NCI-H146 treated with DMSO at 0.1 percent for 48 hours (cell line): ENCODE measurements at regions not wholly inside any gene's neighbourhood (a gene's known extent, or its start where the extent isn't known, plus 50 kb on each side); places are given as distances from the start of the nearest gene placed in this dataset.

Experiments
- DNase-seq: peaks from one replicate; lab custom pipeline; 2025; ENCODE audit not compliant: unreplicated experiment; lab: John Stamatoyannopoulos, UW

DNA sequence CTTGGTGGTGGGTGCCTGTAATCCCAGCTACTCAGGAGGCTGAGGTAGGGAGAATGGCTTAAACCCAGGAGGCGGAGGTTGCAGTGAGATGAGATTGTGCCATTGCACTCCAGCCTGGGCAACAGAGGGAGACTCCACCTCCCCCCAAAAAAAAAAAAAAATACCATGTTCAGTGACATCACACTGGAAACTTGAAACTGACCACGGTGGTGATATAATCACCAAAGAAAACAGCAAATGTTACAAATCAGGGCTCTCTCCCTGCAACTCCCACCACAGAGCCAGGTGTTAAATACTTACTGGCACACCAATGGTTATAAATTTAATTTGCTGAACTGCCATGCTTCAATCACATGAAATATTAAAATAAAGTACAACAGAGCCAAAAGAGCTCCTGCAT, 81.4 kb downstream of the ZNF608 start:
- no peak for DNase-seq

DNA sequence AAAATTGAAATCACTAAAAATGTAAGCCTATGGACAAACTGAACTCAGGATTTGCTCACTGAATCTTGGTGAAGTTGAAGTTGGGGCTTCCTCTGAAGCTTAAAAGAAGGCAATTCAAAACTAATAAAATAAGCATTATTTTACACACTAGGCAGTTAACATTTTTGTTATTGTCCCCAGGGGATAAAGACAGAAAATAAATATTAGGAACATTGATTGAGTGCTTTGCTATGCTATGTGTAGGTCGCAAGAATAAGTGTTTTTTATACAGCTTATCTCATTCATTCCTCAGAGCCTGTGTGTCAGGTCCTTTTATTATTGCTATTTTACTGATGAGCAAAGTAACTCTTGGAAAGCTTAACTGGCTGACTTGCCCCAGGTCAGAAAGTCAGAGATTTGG, 82.2 kb downstream of the ZNF608 start:
- DNase-seq: no peak

DNA sequence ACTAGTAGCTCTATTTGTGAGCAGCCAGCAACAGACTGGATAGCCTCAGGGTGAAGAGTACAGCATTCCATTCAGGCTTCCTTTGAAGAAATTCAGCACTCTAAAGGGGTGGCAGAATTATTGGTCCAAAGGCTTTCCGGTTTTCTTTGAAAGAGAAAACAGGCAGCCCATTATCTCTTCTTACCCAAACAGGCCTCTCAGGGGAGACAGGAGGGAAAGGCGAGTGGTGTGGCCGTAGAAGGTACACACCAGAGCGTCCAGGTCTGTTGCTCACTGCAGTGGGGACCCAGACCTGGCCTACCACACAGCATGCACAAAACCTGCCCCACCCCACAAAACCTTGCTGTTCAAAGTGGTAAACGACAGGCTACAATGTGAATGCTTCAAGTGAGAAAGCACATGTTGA, 83.3 kb downstream of the ZNF608 start:
- DNase-seq: no peak

- DNase-seq: peak; percentile 74
These were observed 84.2 kb downstream of the ZNF608 start for GRCh38 chr5:124662181-124662781.

GRCh38 chr5:124661317-124662141, 84.9 kb downstream of the ZNF608 start:
- peak; percentile 85 for DNase-seq

DNA sequence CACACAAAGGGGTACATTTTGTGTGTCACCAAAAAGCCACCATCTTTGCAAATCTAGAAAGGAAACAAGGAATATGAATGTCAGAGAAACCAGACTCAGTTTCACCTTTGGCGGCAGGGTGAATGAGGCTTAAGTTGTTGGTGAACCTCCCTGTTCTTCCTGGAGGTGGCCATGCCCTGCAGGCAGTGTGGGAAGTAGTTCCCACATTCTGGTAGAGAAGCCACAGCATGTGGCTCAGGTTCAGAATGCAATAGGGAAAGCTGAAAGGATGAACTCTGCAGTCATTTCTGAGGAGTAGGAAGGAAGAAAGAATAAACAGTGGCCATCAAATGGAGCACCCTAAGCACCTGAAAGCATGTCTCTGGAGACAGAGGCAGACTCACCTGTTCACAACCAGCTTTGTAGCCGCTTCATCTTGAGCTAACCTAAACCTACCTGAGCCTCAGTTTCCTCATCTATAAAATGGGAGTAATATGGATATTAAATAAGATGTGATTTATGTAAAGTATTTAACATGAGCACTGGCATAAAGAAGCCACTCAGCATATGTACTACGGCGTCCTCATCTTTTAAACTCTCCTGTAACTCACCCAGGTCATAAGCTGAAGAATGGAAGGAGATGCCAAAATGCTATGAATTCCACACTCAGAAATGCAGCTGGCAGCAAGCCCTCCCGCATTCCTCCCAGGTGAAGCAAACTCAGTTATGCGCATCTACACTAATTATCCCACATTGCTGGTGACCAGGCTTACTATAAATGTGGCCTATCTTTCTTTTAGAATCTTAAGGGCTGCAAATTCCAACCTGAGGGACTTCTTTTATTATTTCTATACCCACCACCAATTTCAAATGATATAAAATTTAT, 86.0 kb downstream of the ZNF608 start:
- DNase-seq: no peak

- DNase-seq: peak; percentile 33
These were observed 86.6 kb downstream of the ZNF608 start for GRCh38 chr5:124659798-124660197.

- no peak for DNase-seq
These were observed 87.4 kb downstream of the ZNF608 start for GRCh38 chr5:124658867-124659557.

DNA sequence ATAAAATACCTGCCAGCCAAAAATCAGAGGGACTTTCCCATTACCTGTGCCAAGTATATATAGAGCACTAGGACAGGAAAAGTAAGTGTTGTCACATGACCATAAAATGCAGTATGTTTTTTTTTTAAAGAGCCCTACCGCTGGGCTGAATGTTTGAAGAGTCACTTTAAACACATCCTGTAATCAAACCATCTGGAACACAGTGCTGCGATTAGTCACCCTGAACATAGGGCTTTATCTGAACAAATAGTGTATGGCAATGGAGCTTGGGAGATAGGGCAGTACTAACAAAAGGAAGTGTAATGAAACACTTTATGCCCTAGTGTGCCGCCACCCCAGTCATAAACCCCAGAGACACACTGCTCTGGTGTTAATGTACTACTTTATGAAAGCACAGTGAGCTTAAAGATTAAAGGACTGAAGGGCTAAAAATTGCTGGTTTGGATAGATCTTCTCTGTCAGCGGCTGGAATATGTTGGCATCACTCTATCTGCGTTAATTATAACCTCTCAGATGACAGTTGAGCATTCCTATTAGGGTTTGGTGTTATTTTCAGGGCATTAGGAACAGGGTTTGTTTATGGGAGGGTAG, 90.4 kb downstream of the ZNF608 start:
- peak; percentile 97 for DNase-seq

GRCh38 chr5:124655251-124655917, 91.1 kb downstream of the ZNF608 start:
- peak; percentile 85 for DNase-seq

DNA sequence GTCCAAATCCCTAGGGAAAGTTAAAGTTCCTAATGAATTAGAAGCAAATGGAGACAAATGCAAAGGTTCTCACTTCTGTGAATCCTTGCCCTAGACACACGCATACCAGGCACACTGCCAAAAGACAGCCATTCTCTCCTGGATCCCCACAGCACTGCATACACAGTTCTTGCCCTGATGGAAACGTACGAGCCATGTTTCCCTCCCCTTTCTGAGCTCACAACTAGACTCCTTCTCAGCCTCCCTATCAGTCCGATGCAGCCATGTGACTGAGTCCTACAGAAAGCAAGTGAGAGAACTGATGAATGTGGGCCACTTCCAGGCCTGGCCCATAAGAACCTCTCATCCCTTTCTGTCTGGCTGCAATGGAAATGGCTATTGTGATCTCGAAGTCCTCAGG, 92.0 kb downstream of the ZNF608 start:
- DNase-seq: no peak

DNA sequence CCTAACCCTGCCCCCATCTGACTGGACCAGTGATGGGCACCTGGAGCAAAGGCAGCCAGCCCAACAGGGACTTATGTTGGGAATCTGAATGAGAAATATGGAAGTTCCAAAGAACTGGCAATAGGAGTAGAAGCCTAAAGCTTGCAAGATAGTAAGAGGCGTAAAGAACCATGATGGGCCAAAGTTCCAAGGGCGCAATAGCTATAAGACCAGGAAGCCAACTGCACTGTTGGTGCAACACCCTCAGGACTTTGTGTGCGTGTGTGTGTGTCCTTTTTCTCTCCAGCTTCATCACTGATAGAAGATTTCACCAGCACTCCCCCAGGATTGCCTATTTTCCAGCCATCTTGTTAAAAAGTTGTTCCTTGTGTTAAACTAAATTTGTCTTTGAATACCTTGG, 92.8 kb downstream of the ZNF608 start:
- no peak for DNase-seq

- no peak for DNase-seq
These were observed 93.5 kb downstream of the ZNF608 start for GRCh38 chr5:124652892-124653441.

- no peak for DNase-seq
These were observed 94.0 kb downstream of the ZNF608 start for GRCh38 chr5:124652514-124652819.

GRCh38 chr5:124651663-124652513, 94.6 kb downstream of the ZNF608 start:
- peak; percentile 36 for DNase-seq

DNA sequence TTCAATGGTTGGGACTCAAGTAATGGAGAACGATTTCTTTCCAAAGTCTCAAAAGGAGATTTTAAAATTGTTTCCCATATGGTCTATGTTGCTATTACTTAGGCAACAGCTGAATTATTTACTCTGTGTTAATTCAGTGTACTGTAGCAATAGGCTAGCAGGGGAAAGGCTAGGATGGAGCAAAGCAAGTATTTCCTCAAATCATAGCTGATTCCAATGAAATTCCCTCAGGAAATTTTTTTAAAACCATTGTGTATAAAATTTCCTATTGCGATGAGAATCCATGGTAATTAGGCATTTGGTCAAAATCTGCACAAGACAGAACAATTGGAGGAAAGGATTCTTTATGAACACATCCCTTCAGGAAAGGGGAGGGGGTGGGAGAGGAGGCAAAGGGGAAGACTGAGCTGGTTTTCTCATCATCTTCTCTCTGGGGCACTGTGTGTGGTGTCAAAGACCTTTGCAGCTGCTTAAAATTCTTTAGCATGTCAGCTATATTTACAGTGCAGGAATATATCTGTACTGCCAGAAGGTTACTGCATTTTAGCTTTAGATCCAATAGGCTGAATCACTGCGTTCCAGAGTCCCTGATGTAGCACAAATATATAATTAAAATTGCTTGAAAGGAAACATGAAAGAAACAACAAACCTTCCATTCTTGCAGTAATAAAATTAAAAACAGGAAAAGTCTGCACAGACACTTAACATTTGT, 95.3 kb downstream of the ZNF608 start:
- DNase-seq: no peak

GRCh38 chr5:124650147-124650561, 96.3 kb downstream of the ZNF608 start:
- DNase-seq: no peak

DNA sequence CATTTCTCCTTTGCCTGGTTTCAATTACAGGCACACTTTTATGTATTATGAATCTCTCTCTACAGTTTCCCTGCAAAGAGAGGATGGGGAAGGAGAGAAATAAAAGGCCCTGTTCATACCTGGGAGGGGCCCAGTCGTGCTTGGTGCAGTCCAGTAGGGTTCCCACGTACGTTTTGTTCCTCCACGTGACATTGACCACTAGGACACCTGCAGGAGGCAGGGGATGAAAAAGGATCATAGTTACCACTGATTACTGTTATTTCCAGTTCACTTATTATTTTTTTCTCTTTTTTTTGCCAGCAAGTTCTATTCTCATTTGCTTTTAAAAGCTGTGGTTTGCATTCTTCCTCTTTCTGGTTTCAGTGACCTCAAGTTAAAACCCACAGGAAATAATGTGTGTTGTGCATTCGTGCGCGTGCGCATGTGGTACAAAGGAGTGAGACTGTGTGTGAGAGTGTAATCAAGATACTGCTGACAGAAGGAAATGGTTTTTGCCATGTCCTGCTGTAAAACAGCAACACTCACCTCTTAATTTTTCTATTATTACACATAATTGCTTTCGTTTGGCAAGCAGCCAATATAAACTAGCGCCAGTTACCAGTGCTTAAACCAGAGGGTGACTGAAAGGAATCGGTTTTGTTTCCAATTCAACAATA, 96.8 kb downstream of the ZNF608 start:
- DNase-seq: peak; percentile 91
